ENCODE measurements at regions not wholly inside any gene's neighbourhood (a gene's known extent, or its start where the extent isn't known, plus 50 kb on each side); places are given as distances from the start of the nearest gene placed in this dataset.

DNA sequence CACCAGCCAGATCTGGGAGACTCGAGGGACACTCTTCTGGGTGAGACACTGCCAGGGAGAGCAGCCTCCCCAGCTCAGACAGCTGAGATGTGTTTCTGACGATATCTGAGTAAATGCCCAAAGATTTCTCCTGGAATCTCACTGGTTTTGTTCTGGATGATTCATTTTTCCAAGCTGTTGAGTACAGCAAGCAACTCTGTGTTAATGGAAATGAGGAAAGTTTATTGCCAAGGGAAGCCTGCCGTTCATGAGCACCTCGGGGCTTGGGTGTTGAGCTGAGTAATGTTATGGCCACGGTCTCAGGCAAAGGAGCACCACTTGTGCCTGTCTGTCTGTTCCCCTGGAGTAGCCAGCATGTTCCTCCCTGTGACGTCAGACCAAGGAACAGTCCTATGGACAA, 1132.4 kb downstream of the BRD1 start:
- H3K36me3 ChIP-seq (ENCODE audit: insufficient read depth, low read depth, low read length): no peaks in the 10 kb centered on the region

DNA sequence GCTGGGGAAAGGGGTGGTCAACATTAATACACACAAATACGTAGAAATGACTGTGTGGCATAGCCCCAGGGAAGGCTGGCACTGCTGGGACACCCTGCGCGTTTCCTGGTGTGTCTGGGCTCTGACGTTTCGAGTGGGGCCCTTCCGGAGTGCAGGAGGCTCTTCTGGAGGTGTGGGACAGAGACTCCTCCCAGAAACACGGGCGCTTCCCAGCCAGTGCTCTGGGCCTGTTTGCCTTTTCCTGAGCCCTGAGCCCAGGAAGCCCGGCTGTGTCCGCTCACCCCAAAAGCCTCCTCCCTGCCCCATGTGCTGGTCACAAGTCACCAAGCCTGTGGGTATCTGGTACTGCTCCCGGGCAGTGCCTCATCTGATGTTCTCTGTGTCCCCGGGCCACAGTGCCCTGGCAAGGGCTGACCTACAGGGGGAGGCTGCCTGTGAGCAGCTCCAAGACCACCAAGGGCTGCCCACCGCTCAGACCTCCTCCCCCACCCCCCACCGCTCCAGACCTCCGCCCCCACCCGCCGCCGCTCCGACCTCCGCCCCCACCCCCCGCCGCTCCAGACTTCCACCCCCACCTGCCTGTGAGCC, 1133.3 kb downstream of the BRD1 start:
- Histone ChIP-seq H3K9me3 (ENCODE audit: insufficient read depth, low read depth, low read length) (no peaks in the 10 kb centered on the region), H3K4me1 (ENCODE audit: insufficient read depth, low read length) (no peaks in the 10 kb centered on the region), H3K27me3 (ENCODE audit: insufficient read depth, low read length) (no peaks in the 10 kb centered on the region), H3K36me3 (ENCODE audit: insufficient read depth, low read depth, low read length) (no peaks in the 10 kb centered on the region), H3K27ac (ENCODE audit: low read length) (no peak overlapping the region), H3K9ac (ENCODE audit: low read depth, low read length) (no peak overlapping the region), H3K4me3 (ENCODE audit: low read length) (no peak overlapping the region)

More for the DNA sequence above, 1132.4 kb downstream of the BRD1 start:
- Histone ChIP-seq H3K4me3 (ENCODE audit: low read length) (no peak overlapping the region), H3K9me3 (ENCODE audit: insufficient read depth, low read depth, low read length) (no peaks in the 10 kb centered on the region), H3K4me1 (ENCODE audit: insufficient read depth, low read length) (no peaks in the 10 kb centered on the region), H3K27me3 (ENCODE audit: insufficient read depth, low read length) (no peaks in the 10 kb centered on the region), H3K27ac (ENCODE audit: low read length) (no peak overlapping the region), H3K9ac (ENCODE audit: low read depth, low read length) (no peak overlapping the region)

DNA sequence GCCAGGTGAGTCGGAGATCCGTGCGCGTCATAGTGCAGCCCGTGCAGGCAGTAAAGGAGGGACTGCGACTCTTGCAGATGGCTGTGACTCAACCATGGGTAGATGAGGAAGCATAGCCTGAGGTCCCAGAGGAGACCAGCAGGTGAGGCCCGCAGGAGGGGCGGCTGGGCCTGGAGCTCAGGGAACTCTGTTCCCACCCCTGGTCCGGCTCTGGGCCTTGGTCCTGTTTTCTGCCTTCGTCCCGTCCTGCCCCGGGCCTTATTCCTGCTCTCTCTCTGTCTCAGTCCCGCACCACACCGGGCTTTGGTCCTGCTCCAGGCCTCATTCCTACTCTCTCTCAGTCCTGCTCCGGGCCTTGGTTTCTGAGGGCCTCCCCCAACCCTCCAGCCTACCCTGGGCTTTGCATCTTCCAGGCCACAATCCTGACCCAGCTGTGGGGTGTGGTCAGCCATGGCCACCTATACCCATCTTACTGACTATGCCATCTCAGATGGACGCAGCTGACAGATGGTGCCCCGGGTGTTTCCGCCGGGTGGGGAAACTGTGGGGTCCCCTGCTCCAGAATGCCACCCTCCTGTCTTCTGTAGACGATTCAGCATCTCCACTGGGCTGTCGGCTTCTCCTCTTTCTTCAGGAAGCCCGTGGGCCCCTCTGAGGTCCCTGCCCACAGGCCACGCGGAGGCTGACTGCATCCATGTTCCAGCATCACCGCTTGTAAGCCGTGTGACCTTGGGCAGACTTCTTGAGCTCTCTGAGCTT, 1134.1 kb downstream of the BRD1 start:
- Histone ChIP-seq H3K4me3 (ENCODE audit: low read length) (no peak overlapping the region), H3K9me3 (ENCODE audit: insufficient read depth, low read depth, low read length) (no peaks in the 10 kb centered on the region), H3K4me1 (ENCODE audit: insufficient read depth, low read length) (no peaks in the 10 kb centered on the region), H3K36me3 (ENCODE audit: insufficient read depth, low read depth, low read length) (no peaks in the 10 kb centered on the region), H3K27me3 (ENCODE audit: insufficient read depth, low read length) (no peaks in the 10 kb centered on the region), H3K9ac (ENCODE audit: low read depth, low read length) (no peak overlapping the region), H3K27ac (ENCODE audit: low read length) (no peak overlapping the region)

DNA sequence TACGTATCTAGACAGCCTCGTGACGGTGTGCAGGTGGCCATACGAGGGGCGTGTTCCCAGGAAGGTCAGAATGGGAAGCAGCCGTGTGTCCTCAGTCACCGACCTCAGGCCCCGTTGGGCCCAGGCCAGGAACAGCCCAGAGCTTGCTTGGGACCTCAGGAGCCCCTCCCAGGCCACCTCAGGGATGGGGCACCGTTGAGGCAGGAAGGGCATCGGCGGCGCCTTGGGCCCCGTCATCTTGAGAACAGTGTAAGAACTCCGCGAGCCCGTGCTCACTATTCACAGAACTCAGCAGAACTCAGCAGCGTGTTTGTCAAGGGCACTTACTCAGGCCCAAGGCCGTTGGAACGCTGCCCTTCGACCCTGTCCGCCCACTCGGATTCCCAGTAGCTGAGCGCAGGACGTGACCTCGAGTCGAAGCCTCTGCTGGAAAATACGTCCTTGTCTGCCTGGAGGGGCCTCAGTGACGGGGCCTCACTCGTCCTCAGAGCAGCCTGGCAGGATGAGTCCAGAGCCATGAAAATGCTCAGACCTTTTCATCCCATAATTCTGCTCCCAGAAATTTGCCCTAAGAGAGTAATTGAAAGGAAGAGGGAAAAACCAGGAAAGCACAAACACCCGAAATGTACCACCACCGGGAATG, 1134.8 kb downstream of the BRD1 start:
- Histone ChIP-seq H3K9me3 (ENCODE audit: insufficient read depth, low read depth, low read length) (no peaks in the 10 kb centered on the region), H3K9ac (ENCODE audit: low read depth, low read length) (no peak overlapping the region), H3K27ac (ENCODE audit: low read length) (no peak overlapping the region), H3K4me1 (ENCODE audit: insufficient read depth, low read length) (no peaks in the 10 kb centered on the region), H3K36me3 (ENCODE audit: insufficient read depth, low read depth, low read length) (no peaks in the 10 kb centered on the region), H3K4me3 (ENCODE audit: low read length) (no peak overlapping the region), H3K27me3 (ENCODE audit: insufficient read depth, low read length) (no peaks in the 10 kb centered on the region)

DNA sequence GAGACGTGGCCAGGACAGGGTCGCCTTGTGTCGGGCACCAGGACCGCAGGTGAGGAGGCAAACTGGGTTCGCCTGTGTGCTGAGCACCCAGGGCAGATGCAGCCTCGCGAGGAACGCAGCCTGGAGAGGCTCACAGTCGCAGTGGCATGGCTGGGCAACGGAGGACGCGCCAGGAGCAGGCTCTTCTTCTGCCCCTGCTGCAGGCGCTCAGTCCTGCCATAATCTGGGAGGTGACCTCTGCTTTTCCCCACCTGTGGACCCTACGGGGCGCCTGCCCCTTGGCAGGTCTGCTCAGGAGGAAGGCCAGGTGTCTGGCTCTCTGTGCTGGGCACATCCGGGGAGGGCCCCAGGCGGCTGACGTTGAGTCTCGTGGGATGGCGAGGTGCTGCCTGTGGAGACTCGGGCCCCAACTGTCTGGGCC, 1136.2 kb downstream of the BRD1 start:
- Histone ChIP-seq H3K9ac (ENCODE audit: low read depth, low read length) (no peak overlapping the region), H3K9me3 (ENCODE audit: insufficient read depth, low read depth, low read length) (no peaks in the 10 kb centered on the region), H3K36me3 (ENCODE audit: insufficient read depth, low read depth, low read length) (no peaks in the 10 kb centered on the region), H3K27ac (ENCODE audit: low read length) (no peak overlapping the region), H3K4me3 (ENCODE audit: low read length) (no peak overlapping the region), H3K4me1 (ENCODE audit: insufficient read depth, low read length) (no peaks in the 10 kb centered on the region), H3K27me3 (ENCODE audit: insufficient read depth, low read length) (no peaks in the 10 kb centered on the region)

DNA sequence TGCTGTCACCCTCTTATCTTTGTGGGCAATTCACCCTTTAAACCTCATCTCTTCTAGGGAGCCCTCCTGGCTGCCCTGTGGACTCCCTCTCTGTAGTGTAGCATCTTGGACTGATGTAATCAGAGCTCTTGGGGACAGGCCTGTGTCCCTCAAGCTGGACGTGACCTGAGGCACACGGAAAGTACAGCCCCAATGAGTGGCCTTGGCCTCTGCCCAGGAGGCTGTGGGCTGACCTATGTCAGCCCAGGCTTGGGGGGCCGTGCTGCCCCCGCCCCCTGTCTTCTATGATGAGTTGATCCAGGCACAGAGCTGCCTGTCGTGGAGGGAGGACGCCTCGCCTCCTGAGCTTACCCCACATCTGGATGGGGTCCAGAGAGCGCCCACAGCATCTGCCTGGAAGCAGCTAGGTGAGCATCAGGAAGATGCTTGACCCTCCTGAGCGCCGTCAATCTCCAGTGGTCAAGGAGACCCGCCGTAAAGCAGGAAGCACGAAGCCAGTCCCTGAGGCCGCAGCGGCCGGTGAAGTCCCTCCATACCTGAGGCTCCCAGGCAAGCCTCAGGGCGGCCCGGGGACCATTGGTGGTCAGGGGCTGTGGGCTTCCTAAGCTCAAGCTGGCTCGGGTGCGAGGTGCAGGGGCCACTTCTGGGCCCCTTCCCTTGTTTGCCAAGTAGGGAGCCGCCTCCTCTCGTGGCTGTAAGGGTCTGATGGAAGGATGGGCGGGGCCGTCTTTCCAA, 1136.9 kb downstream of the BRD1 start:
- Histone ChIP-seq H3K9ac (ENCODE audit: low read depth, low read length) (no peak overlapping the region), H3K4me3 (ENCODE audit: low read length) (no peak overlapping the region), H3K9me3 (ENCODE audit: insufficient read depth, low read depth, low read length) (no peaks in the 10 kb centered on the region), H3K27ac (ENCODE audit: low read length) (no peak overlapping the region), H3K36me3 (ENCODE audit: insufficient read depth, low read depth, low read length) (no peaks in the 10 kb centered on the region), H3K4me1 (ENCODE audit: insufficient read depth, low read length) (no peaks in the 10 kb centered on the region), H3K27me3 (ENCODE audit: insufficient read depth, low read length) (no peaks in the 10 kb centered on the region)

DNA sequence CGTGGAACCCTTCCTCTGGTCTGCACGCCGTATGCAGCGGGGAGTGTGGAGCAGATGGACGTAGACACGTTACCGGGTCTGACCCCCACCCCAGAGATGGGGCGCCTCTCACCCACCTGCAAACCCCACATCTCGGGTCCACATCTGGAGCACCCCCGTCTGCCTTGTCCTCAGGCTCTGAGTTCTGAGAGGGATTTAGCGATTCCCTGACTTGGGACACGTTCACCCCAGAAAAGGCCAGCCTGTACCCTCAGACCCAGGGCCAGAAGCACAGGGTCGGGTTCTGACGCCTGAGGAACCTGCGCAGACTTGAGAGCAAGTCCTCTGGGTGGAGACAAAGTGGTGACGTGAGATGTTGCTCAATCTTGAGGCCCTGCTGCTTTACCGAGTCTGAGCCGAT, 1138.5 kb downstream of the BRD1 start:
- Histone ChIP-seq H3K9me3 (ENCODE audit: insufficient read depth, low read depth, low read length) (no peaks in the 10 kb centered on the region), H3K4me1 (ENCODE audit: insufficient read depth, low read length) (peaks cover 7% of the 10 kb centered on the region; the same call in 1 of the 2 replicates), H3K4me3 (ENCODE audit: low read length) (no peak overlapping the region), H3K27me3 (ENCODE audit: insufficient read depth, low read length) (no peaks in the 10 kb centered on the region), H3K9ac (ENCODE audit: low read depth, low read length) (no peak overlapping the region), H3K36me3 (ENCODE audit: insufficient read depth, low read depth, low read length) (no peaks in the 10 kb centered on the region), H3K27ac (ENCODE audit: low read length) (no peak overlapping the region)

DNA sequence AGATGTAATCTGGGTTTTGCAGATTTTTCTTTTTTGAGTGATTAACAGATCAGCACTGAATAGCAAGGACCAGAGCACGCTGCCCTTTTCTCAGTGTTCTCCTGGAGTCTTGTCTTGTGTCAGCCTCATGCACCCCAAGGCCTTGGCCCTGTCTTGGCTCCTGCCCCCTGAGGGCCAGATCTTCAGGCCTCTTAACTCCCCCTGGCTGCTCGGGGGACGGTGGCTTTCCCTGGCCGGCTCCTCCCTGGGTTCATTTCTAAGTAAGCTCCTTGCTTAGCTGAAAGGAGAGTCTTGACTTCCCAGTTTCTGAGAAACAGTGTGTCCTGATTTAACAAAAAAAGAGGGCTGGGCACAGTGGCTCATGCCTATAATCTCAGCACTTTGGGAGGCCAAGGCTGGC, 1139.3 kb downstream of the BRD1 start:
- H3K9ac ChIP-seq (ENCODE audit: low read depth, low read length): no peak overlapping the region
- H3K4me1 ChIP-seq (ENCODE audit: insufficient read depth, low read length): peaks cover 7% of the 10 kb centered on the region; the same call in 1 of the 2 replicates
- no peaks in the 10 kb centered on the region for H3K9me3 ChIP-seq (ENCODE audit: insufficient read depth, low read depth, low read length)
- H3K4me3 ChIP-seq (ENCODE audit: low read length): no peak overlapping the region
- H3K27me3 ChIP-seq (ENCODE audit: insufficient read depth, low read length): no peaks in the 10 kb centered on the region
- H3K27ac ChIP-seq (ENCODE audit: low read length): no peak overlapping the region
- no peaks in the 10 kb centered on the region for H3K36me3 ChIP-seq (ENCODE audit: insufficient read depth, low read depth, low read length)

DNA sequence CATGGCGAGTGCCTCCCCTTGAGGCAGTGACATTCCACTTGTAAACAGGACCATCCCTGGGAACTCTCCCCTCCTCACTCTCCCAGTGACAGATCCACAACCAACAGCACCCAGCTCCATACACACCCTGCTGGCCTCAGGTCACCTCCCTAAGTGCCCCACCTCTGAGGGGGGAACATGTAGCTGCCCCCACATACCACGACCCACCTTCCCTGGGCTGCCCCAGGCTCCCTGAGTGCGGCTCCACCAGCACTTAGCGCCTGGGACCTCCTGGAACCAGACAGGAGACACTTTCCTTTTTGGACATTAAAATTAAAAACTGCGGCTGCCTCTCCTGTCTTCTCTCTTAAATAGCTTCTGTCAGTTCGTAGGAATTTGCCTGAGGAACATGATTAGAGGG, 1140.1 kb downstream of the BRD1 start:
- Histone ChIP-seq H3K9me3 (ENCODE audit: insufficient read depth, low read depth, low read length) (no peaks in the 10 kb centered on the region), H3K27me3 (ENCODE audit: insufficient read depth, low read length) (no peaks in the 10 kb centered on the region), H3K36me3 (ENCODE audit: insufficient read depth, low read depth, low read length) (no peaks in the 10 kb centered on the region), H3K4me3 (ENCODE audit: low read length) (no peak overlapping the region), H3K27ac (ENCODE audit: low read length) (no peak overlapping the region), H3K9ac (ENCODE audit: low read depth, low read length) (no peak overlapping the region), H3K4me1 (ENCODE audit: insufficient read depth, low read length) (peaks cover 7% of the 10 kb centered on the region; the same call in 1 of the 2 replicates)

DNA sequence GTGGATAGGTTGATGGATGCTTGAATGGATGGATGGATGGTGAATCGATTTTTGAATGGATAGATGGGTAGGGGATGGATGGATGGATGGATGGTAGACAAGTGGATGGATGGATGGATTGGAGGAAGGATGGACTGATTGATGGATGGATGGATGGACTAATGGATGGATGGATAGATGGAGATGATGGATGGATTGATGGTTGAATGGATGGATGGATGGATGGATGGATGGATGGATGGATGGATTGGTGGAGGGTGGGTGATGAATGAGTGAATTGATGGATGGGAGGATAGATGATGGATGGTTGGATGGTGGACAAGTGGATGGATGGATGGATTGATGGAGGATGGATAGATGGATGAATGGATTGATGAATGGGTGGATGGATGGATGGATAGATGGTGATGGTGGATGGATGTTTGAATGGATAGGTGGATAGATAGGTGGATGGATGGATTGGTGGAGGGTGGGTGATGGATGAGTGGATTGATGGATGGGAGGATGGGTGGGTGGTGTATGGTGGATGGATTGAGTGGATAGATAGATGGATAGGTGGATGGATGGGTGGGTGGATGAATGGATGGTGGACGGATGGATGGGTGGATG, 1140.9 kb downstream of the BRD1 start:
- Histone ChIP-seq H3K9me3 (ENCODE audit: insufficient read depth, low read depth, low read length) (no peaks in the 10 kb centered on the region), H3K27ac (ENCODE audit: low read length) (no peak overlapping the region), H3K4me3 (ENCODE audit: low read length) (no peak overlapping the region), H3K36me3 (ENCODE audit: insufficient read depth, low read depth, low read length) (no peaks in the 10 kb centered on the region), H3K4me1 (ENCODE audit: insufficient read depth, low read length) (peaks cover 7% of the 10 kb centered on the region; the same call in 1 of the 2 replicates), H3K27me3 (ENCODE audit: insufficient read depth, low read length) (no peaks in the 10 kb centered on the region), H3K9ac (ENCODE audit: low read depth, low read length) (no peak overlapping the region)

DNA sequence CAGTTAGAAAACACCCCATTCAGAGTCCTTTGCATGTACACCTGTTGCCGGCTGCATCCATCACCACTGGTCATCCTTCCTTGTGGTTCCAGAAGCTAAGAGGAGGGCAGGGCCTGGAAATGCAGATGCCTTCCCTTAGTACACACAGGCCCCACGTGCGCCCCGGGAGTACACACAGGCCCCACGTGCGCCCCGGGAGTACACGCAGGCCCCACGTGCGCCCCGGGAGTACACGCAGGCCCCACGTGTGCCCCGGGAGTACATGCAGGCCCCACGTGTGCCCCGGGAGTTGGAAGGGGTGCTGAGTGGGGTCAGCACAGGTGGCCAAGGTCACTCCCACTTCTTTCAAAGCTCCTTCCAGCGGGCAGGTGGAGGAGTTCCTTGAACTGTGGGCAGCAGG, 1141.9 kb downstream of the BRD1 start:
- no peaks in the 10 kb centered on the region for H3K27me3 ChIP-seq (ENCODE audit: insufficient read depth, low read length)
- H3K9ac ChIP-seq (ENCODE audit: low read depth, low read length): no peak overlapping the region
- H3K9me3 ChIP-seq (ENCODE audit: insufficient read depth, low read depth, low read length): no peaks in the 10 kb centered on the region
- H3K4me1 ChIP-seq (ENCODE audit: insufficient read depth, low read length): peaks cover 7% of the 10 kb centered on the region; the same call in 1 of the 2 replicates
- no peaks in the 10 kb centered on the region for H3K36me3 ChIP-seq (ENCODE audit: insufficient read depth, low read depth, low read length)
- no peak overlapping the region for H3K4me3 ChIP-seq (ENCODE audit: low read length)
- H3K27ac ChIP-seq (ENCODE audit: low read length): no peak overlapping the region

All from iPS-20b (cell line).